ENCODE measurements at regions not wholly inside any gene's neighbourhood (a gene's known extent, or its start where the extent isn't known, plus 50 kb on each side); places are given as distances from the start of the nearest gene placed in this dataset.
"Not testable (repeated sequence)": the region's sequence is repeated elsewhere in the genome, so short reads cannot be mapped to it uniquely, and the experiment has no call there.

GRCh38 chr10:130352291-130352645 is 216.1 kb downstream of the GLRX3 start:
- no peak for DNase-seq

- no peak for DNase-seq
Measured at GRCh38 chr10:130353928-130354572, 217.9 kb downstream of the GLRX3 start.

GRCh38 chr10:130354573-130354954 is 218.4 kb downstream of the GLRX3 start:
- DNase-seq, result no peak

DNA sequence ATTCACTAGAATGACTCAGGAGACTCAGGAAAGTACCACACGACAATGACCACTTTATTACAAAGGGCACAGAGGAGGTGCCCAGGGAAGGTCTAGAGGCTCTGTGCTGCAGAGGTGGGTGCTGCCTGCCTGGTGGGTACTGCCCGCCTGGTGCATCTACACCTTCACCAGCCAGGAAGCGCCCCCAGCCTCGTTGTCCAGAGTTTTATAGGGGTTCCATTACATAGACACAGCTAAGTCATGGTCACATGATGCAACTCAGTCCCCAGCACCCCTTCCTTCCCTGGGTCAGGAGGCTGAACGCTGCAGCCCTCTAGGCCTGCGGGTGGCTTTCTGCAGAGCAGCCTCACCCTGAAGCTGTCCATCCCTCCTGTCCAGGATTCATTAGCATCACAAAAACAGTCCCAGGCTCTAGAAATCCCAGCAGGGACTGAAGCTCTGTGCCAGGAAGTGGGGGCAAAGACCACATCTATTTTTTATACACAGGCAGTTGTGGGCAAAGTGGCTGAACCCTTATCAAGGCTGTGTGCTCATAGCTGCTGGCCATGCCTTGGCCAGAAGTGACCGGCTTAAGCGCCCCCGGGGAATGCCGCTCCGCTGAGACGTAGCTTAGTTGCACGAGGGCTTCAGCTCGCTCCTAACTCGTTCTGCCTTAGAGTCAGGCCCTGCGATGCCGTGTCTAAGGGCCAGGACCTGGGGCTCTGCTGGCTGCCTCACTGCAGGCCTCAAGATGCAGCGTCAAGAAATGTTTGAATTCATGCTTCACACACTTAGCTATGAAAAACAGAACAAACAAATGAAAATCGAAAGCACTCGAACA is 219.0 kb downstream of the GLRX3 start:
- no peak for DNase-seq

DNA sequence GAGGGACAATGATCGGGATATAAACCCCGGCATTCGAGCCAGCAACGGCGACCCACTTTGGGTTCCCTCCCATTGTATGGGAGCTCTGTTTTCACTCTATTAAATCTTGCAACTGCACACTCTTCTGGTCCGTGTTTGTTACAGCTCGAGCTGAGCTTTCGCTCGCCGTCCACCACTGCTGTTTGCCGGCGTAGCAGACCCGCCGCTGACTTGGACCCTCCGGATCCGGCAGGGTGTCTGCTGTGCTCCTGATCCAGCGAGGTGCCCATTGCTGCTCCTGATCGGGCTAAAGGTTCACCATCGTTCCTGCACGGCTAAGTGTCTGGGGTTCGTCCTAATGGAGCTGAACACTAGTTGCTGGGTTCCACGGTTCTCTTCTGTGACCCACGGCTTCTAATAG is 220.2 kb downstream of the GLRX3 start:
- DNase-seq, result not testable (repeated sequence)

DNA sequence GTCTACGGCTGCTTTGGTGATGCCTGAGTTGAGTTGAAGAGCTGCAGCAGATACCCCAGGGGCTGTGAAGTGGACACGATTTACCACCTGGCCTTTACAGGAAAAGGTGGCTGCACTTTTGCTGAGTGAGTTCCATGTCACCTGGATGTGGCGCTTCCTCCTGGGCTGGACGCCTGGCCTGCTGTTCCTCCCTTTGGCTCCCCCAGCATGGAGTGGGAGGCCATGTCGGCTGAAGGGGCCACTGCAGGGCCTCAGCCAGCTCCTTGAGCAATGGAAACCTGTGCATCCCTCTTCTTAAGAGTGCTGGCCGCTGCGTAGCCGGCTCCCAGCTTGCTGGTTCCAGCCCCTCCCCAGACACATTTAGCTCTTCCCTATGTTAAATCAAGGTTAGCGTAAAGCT is 221.0 kb downstream of the GLRX3 start:
- DNase-seq, result no peak

DNA sequence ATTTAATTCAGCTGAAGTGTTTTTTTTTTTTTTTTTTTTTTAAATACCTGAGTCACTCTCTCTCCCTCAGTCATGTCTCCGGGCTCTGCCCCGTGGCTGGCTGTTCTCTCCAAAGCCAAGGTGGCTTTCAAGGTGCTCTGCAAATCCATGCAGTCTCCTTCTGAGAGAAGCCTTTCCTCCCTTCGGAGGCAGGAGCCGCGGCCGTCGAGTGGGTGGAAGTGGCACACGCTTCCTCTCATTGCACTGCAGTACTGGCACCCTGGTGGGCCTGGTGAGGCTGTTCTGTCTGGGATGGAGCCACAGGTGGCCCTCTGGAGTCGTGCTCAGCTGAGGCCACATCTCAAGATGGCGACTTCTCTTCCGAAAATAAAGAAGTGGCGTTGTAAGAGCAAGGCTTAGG is 221.8 kb downstream of the GLRX3 start:
- DNase-seq, result no peak

DNA sequence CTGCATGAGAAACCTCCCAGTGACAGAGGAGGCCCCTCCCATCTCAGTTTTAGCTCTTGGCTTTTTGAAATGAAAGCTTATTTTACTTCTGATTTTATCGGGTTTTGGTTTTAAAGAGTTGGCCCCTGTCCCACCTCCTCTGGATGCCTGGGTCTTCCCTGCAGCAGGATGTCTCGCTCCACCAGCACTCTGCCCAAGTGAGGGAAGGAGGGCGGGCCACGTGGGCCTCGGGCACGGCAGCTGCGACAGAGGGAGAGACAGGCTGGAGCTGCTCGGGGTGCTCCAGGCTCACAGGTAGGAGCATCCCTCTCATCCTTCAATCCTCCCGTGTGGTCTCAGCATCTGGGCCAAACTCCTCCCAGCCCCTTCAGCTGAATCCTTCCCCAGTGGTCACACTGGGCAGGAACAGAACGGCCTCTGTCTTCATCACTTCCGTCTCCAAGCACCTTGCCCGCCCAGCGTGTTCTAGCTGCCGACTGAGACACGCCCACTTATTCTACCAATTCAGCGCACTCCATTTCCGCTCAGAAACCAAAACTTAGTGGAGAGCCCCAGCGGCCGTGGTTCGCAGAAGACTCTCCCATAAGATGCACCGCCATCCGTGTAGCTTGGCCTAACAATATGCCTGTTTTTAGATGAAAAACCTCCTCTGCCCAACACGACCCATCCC is 222.9 kb downstream of the GLRX3 start:
- no peak for DNase-seq

GRCh38 chr10:130359711-130360110 is 223.5 kb downstream of the GLRX3 start:
- no peak for DNase-seq

GRCh38 chr10:130360826-130361311 is 224.7 kb downstream of the GLRX3 start:
- no peak for DNase-seq

- no peak for DNase-seq
Measured at GRCh38 chr10:130361351-130362105, 225.3 kb downstream of the GLRX3 start.

DNA sequence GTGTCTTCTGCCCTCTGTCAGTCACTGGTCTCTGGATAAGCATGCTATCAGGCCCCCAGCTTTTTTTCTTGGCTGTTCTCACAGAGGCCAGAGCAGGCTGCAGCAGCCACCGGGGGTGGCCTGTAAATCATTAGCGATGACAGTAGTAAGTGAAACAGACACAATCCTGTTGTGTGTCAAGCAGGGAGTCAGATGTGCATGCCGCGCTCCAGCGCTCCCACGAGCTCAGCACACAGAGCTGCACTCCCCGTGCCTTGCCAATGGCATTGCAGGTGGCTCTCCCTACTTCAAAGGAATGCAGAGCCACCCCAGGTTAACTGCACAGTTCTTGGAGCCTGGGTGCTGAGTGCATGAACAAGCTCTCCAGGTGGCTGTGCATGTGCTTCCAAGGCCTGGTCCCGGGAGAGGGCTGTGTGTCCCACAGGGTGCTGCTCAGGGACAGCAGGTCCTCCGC is 226.1 kb downstream of the GLRX3 start:
- DNase-seq, result no peak

- no peak for DNase-seq
Measured at GRCh38 chr10:130363051-130363450, 226.9 kb downstream of the GLRX3 start.

DNA sequence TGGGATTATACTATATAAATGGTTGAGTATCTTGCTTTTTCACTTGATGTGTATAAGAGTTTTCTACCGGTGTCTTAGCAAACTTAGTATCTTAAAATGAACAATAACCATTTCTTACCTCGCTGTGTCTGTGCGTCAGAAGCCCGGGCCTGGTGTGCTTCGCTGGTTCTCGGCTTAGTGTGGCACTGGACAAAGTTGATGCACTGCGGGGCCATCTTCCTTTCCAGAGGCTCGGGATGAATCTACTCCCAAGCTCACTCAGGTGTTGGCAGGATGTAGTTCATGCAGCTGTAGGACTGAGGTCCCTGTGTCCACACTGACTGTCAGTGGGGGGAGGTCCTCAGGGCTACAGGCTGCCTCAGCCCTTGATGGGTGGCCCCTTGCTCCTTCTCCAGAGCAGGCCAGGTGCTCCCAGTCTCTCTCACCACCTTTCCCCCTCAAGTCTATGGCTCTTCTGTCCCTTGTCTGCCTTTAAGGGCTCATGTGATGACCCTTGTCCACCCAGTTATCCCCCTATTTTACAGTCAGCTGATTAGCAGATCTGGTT is 227.8 kb downstream of the GLRX3 start:
- DNase-seq, result no peak

- no peak for DNase-seq
Measured at GRCh38 chr10:130364631-130365411, 228.6 kb downstream of the GLRX3 start.

GRCh38 chr10:130368761-130369560 is 232.8 kb downstream of the GLRX3 start:
- no peak for DNase-seq

DNA sequence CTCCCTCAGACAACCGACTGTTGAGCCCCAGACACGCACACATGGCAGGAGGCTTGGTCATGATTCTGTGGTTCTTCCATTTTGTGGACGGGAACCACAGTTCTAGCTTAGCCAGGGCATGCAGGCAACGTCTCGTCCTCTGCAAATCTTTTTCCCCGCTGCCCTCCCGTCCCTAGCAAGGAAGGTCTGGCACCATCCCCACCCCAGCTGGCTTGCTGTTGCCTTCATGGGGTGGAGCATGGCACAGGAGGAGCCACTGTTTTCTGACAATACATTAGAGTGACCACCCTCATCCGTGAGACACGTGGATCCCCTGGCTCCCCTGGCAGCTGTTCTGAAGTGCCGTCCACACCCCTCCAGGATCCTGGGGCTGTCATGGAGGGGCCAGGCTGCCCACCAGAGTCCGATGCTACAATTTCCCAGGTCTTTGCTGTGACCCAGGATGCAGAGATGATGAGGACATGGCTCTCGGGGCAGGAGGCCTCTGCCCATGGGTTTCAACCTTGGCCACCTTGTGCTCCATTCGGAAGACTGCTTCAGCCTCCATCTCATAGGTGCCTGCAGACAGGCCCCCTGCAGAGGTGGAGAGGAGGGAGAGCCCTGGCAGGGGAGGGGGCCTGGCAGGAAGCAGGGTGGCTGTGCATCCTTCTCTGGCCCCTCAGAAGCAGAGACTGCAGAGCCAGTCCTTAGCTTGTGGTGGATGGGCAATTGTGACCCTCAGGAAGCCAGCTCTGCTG is 233.6 kb downstream of the GLRX3 start:
- no peak for DNase-seq

DNA sequence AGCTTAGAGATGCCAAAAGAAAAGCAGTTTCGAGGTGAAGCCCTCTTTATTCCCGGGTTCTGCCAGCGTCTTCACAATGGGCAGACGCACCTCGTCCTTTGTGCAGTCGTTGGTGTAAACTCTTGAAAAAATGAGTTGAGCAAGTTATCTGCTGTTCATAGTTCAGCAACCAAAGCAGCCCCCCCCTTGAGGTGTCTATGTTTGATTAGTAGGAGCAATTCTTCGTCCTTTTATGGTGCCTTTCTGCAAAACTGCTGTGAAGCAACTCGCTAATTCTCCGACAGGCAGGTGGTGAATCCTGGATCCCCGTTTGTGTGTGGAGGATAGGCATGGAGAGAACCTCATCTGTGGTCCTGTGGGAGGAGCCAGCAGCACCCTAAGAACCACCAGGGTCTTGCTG is 234.5 kb downstream of the GLRX3 start:
- DNase-seq, result no peak

DNA sequence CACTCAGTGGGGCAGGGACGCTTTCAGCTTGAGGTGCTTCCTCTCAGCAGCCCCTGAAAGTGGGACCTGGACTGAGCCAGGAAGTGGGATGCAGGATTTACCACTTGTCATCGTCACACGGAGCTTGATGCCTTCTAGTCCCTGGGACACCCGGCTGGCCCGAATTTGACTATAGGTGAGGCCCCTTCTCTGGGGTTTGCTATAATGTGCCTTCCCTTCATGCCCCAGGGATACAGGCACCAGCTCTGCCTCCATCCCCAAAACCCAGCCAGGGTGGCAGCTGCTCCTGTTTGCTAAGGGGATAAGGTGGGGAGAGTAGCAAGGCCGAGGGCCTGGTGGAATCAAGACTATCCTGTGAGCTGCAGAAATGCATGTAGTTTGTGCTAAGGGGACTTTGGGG is 235.0 kb downstream of the GLRX3 start:
- no peak for DNase-seq

DNA sequence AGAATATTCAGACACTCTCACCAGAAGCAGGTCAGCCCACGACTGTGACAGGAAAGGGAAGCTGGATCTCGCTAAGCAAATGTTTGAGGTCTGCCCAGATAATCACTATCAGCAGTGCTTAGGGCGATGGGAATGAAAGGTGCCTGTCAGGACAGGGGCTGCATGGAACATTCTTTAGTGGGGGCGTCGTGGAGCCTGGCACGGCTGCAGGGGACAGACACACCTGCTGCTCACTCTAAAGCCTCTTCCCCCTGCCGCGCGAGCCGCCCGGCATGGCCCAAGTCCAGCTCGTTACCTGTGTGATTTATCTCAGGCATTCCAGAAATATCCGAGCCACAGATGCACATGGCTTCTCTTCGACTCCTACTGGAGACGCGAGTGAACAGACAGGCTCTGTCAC is 235.5 kb downstream of the GLRX3 start:
- DNase-seq, result no peak
